Mammary epithelial cell (primary cell): ENCODE measurements at regions not wholly inside any gene's neighbourhood (a gene's known extent, or its start where the extent isn't known, plus 50 kb on each side); places are given as distances from the start of the nearest gene placed in this dataset.

Experiments used
- CTCF ChIP-seq, 2 donors: IDR thresholded peaks in 1 of 2; conservative IDR thresholded peaks in 1 of 2; 2 replicates each; pipeline ENCODE4 v1.5.1; 2011 to 2012; ENCODE audit warnings: inconsistent platforms in 2 of 2, low read length in 2 of 2, mild to moderate bottlenecking in 2 of 2, control low read depth in 1 of 2, low read depth in 1 of 2; ENCODE audit not compliant: insufficient read depth in 1 of 2; ENCODE audit errors: extremely low read depth in 1 of 2
- EZH2 ChIP-seq: IDR thresholded peaks from 2 replicates; pipeline ENCODE4 v1.6.1; 2012; ENCODE audit warnings: low read length, inconsistent platforms, borderline replicate concordance

GRCh38 chr6:15039136-15039535 is 206.7 kb upstream of the JARID2 start:
- TF ChIP-seq CTCF (conservative IDR thresholded peaks at IDR 0.05 in 1 of 2, IDR thresholded peaks at IDR 0.05 in 1 of 2; ENCODE audit: extremely low read depth in 1 of 2, insufficient read depth in 1 of 2, low read depth in 1 of 2, low read length in 2 of 2) = no peak
- no peak for TF ChIP-seq EZH2
